HG02678 (cell line): ENCODE measurements at regions not wholly inside any gene's neighbourhood (a gene's known extent, or its start where the extent isn't known, plus 50 kb on each side); places are given as distances from the start of the nearest gene placed in this dataset.
"Not testable (repeated sequence)": the region's sequence is repeated elsewhere in the genome, so short reads cannot be mapped to it uniquely, and the experiment has no call there.

ENCODE experiments used
- ATAC-seq: cut with Tn5 transposase; IDR thresholded peaks from one replicate; pipeline ENCODE4 v1.9.1; 2021; ENCODE audit warnings: mild to moderate bottlenecking, moderate library complexity; ENCODE audit not compliant: unreplicated experiment

DNA sequence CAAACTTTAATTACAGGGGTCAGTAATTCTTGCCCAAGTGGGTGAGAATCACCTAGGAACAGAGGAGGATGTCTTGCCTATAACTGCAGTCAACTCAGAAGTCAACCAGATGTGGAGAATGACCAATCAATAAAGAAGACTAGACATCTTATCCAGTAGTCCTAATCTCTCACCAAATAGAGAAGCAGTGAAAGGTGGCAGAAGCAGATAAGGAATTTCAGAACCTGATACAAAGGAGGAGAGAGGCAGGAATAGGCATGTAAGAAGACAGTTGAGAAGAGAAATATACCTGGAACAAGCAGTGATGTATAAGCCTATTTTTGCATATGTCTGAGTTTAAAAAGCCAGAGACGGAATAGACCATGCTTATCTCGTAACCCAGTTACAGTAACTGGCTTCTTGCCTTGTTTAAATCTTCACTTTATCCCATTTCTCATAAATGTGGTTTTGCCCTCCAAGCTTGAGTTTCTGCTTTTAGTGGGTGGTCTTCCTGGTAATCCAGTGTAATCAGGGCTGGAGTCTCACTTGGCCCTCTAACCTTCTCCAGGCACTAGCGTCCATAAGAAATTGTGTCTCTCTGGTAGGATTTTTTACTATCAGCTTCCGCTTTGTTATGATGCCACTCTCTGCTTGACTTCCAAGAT, 401.0 kb downstream of the SUCLG1 start:
- ATAC-seq, result no peak

DNA sequence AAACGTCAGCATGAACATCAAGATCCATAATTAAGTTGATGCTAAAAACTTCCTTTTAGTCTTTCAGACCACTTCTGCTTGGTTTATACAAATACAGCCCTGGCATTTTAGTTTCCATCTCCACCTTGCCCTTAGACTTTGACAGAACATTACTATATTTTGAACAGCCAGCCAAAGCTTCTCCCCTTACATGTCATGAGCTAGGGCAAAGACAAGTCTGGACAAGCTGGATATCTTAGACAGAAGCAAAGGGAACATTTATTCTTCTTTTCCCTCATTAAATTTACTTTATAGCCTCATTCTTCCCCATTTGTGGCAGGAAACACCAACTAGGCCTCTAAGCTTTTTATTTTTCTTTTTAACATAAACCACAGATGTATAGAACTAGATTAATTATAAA, 403.3 kb downstream of the SUCLG1 start:
- no peak for ATAC-seq

DNA sequence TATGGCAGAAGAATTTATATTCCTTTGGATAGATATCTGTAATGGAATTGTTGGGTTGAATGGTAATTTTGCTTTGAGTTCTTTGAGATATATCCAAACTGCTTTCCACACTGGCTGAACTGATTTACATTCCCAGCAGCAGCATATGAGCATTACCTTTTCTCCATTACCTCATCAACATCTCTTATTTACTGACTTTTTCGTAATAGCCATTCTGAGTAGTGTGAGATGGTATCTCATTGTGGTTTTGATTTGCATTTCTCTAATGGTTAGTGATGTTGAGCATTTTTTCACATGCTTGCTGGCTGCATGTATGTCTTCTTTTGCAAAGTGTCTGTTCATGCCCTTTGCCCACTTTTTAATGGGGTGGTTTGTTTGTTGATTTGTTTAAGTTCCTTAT, 404.5 kb downstream of the SUCLG1 start:
- ATAC-seq, result not testable (repeated sequence)

DNA sequence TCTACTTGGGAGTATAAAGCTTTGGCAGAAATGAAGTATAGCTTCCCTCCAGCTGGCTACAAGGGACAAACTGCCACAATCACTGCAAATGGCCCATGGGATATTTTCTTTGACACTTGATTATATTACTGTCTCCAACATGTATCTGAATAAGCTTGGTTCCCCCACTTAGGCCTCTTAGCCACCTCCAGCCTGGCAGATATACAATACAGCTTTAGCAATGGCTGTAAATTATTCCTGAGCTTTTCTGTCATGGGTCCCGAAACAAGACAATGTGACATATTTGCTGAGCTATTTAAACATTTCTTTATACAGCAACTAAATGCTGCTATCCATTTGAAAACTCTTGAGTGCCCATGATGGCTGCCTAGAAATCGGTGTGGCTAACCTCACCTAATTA, 406.2 kb downstream of the SUCLG1 start:
- ATAC-seq, result no peak

DNA sequence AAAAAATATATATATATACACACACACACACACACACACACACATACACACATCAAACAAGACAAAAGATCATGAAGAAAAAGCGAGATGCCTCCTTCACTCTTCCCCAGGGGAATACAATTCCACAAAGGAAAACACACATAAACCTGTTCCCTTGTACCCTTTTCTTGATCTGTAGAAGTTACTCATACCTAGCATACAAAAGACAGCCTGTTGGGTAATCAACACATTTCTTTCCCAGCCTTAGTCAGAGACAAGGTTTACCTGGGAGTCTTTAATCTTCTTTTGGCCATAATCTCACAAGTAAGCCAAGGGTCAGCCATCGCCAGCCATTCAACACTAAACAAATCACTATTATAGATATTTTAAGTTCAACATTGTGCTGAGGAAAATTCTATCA, 407.0 kb downstream of the SUCLG1 start:
- ATAC-seq, result no peak

DNA sequence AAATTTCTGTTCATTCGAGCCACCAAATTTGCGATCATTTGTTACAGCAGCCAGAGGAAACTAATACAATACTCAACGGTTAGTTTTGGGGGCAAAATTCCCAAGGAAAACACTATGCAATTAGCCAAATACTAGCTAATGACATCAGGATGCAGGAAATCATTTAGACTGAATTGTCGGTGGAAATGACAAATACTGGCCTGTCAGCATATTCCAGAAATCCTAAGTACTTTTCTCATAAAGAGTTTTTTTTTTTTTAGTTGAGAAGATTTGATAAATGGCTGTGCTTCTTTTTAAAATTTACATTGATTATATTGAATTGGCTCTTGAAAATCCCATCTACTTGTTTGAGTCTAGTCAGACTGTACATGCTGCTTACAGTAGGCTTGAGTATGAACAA, 410.1 kb downstream of the SUCLG1 start:
- ATAC-seq, result no peak

DNA sequence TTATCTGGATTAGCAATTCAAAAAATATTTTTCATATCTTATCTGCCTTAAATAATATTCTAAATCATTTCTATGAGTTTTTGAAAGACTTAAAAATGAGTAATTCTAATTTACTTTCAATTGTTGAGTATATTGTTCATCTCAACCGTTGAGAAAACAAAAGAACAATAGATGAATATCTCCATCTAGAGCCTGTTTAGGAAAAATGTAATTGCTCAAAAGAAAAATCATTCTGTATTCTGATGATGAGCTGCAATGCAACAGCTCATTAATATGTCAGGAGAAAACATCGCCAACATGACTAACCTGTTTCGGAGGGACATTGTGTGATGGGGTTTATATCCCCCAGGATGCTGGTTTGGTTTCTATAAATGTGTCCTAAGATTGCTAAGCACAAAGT, 417.6 kb downstream of the SUCLG1 start:
- ATAC-seq, result no peak

DNA sequence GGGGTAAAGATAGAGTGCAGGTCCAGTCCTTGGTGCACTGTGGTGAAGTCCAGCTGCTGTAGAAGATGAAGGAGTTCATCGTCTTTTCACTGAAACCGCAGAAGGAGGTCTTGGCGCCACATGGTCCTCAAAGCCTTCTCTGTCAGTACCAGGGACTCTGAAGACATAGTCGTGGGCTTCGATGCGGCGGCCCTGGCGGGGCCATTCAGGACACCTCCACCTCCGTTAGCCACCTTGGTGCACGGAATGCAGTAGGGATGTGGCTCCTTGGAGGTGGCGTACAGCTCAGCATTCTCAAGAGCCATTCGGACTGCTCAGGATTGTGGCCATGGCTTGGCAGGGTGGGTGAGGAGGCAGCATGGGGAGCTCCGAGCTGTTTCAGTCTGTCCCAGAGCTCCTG, 418.8 kb downstream of the SUCLG1 start:
- no peak for ATAC-seq

DNA sequence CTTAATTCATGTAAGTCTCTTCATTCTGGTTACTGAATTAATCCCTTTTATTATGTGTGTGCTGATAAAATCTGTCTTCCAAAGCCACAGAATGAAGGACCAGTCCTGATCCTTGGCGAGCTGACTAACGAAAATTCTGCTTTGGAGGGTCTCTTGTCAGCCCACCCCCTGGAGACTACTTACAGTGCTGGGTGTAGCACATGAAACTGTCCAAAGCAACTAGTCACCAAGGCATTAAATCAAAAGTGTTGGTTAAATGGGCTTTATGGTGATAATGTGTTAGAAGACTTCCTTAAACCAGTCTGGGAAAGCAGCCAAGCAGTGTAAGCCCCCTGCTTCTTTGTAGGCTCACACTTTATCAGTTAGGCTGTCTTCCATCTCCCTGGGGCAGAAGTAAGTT, 420.2 kb downstream of the SUCLG1 start:
- no peak for ATAC-seq

DNA sequence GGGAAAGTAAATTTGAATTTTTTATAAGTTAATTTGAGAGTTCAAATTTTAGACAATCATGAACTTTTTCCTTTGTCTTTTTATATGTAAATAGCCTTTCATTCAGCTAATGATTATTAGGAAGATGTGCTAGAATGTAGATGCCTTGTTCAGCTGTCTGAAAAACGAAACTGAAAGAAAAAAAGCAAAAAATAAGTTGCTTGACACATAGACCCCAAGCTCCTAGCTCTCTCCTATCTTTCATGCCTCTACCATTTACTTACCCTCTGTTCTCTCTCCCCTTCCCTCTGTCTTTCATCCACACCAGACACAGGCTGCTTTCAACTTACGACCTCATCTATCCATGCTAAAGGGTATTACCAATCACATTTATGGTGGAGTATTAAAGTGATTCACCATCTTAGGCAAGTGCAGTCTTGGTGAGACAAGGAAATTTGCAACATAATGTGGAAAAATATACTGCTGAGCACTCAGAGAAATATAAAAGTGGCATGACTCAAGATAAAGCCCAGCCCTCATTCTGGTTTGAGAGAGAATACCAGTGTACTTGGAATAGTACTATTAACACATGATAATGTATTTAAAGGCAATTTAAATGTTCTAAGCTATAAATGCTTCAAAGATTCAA, 425.6 kb downstream of the SUCLG1 start:
- peak; percentile 48 for ATAC-seq

DNA sequence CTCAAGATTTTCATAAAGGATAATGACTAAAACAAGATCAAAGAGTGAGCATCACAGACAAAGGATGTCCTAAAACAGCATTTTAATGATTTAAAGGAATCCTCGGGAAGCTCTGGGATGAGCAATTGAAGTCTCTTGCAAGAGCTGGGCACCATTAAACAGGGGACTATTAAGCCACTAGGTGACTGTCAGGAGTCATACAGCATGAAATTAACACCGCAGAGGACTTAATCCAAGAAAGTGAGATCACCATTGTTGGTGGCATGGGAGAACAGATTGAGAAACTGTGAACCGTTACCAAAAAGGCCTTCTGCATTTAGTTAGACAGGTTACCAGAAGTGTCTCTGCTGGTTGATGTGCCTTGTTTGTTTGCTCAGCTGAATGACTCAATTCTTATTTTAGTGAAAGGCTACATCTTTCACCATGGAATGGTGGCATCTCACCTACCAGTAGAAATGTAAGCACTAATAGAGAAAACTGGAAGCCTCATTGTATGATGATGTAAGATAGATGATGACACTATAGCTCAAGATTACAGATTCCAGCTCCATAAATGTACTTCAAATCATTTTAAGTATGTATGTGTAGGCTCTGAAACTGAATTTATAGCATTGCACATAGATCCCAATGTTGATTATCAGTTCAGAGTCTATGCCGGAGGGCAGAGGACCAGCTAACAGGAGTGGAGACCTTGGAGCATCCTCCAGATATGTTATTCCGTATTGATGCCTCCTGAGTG, 427.6 kb downstream of the SUCLG1 start:
- ATAC-seq, result no peak

DNA sequence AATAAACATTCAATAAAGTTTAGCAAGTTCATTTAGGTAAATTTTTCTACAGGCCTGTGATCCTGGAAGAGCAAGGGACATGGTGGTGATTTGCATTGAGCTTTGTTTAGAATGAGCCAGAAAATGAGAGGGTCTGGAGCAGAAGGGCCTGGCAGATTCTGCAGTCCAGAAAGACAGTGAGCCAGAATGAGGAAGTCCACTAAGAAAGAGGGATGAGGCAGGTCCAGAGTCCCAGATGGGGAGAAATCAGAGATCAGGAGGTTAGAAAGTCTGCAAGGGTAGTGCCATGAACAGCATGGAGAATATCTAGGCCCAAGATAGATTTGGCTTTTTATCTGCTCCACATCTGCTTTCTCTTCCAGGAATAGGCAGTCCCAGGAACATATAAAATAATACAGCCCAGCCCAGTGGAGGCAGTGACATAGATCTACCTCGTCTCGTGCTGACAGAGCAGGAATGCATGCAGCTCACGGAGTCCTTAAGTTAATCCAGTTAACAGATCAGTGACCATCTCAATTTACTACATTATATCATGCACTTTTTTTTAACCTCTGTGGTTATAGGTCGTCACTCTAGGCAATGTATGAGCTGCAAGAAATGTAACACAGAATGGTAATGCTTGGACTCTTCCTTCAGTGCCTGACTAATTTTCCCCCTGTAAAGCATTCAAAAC, 429.0 kb downstream of the SUCLG1 start:
- no peak for ATAC-seq

DNA sequence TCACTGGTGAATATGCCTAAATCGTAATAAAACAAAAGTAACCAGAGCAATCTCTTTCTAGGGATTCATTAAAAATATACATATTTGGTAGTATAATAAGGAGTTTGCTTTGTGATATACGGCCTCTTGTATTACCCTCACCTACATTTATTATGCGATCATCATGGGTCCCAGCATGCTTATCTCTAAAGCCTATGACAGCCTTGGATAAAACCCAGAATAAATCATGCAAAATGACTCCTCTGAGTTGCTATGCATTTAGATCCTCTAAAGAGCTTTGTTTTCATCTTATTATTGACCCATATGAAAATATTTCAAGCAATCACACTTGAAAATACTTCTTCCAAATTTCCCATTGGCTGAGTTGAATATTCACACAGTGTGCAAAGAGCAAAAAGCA, 432.3 kb downstream of the SUCLG1 start:
- ATAC-seq, result no peak

DNA sequence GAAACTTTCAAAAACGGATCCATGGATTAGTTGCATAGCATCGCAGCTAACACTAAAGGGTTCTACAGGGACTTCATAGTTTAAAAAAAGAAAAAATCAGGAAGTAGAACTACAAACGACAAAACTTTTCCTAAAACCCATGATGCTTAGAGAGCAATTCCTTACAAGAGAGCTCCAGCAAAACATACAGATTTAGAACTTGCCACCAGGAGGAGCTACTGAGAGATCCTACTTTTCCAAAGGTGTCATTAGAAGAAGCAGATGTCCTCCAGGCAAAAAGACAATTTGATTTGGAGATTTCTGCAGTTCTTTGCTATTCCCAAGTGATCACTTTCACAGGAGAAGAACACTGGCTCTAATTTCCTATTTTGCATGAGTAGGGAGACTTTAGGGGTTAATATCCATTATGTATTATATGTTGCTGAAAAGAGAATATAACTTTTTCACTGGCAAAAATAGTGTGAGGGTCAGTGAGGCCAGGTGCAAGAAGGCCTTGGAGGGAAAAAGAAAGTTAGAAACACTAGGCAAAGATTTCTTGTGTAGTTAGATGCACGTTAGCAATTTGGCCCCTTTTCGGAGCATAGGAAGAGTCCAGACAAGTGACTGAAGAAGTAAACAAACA, 436.2 kb downstream of the SUCLG1 start:
- ATAC-seq, result no peak

DNA sequence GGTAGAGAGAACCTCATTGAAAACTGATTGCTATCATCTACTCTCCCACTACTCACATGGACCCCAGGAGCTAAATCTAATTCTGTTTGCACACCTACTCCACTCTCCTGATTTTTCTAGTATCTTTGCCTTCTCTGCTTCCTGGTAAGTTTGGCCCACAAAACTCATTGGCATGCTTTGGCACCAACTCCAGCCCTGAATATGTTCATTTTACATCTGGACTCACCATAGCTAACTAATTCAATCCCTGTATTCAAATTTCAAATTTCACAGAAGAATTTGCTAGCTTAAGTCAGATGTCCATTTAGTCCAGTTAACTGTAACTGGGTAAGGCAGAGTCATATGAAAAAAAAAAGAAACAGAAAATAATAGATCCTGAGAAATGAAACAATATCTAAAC, 442.1 kb downstream of the SUCLG1 start:
- no peak for ATAC-seq

DNA sequence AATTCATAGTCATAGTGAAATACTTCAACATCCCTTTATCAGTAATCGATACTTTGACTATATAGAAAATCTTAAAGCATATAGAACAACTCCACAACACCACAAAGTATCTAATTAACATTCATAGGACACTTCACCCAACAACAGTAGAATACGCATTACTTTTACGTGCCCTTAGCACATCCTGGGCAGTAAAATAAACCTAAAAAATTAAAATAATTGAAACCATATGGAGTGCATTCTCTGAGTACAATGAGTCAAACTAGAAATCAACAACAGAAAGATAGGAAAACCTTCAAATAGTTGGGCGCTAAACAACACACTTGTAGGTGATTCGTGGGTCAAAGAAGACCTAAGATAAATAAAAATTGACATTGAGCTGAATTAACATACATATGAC, 442.9 kb downstream of the SUCLG1 start:
- no peak for ATAC-seq

DNA sequence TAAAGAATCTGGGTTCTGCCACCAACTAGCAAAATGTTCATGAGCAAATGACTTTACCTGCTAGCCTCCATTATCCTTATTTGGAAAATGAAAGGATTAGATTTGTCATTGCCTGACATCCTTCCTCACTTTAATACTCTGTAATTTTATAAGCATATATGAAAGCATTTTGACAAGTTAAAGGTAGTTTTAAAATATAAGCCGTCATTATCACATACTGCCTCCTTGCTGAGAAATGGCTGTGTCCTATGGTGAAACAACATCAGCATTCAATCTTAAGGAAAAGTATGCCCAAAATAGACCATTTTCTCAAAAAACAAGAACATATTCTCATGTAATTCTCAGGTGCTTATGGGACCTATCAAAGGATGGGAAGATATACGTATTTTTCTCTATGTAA, 461.2 kb downstream of the SUCLG1 start:
- no peak for ATAC-seq

DNA sequence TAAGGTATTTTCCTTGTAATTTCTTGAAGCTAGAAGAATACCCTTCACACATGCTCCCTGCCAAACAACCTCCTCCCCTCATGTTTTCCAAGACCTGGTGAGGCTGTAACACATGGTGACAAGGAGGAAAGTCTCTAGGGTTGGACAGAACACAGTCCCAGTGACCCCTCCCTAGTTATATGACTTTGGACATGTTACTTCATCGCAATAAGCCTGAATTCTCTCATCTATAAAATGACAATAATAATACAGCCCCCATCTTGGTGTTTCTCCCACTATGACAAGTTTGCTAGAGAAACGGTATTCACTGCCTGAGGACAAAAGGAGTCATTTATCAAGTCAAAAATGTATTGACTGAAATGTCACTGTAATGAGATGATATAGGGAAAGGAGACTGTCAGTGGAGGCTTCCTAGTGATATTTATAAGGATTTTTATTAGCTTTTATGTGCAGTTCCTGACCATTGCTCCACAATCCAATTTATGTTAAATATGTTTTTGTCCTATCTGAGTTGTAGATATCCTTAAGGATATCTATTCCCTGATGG, 464.4 kb downstream of the SUCLG1 start:
- no peak for ATAC-seq

DNA sequence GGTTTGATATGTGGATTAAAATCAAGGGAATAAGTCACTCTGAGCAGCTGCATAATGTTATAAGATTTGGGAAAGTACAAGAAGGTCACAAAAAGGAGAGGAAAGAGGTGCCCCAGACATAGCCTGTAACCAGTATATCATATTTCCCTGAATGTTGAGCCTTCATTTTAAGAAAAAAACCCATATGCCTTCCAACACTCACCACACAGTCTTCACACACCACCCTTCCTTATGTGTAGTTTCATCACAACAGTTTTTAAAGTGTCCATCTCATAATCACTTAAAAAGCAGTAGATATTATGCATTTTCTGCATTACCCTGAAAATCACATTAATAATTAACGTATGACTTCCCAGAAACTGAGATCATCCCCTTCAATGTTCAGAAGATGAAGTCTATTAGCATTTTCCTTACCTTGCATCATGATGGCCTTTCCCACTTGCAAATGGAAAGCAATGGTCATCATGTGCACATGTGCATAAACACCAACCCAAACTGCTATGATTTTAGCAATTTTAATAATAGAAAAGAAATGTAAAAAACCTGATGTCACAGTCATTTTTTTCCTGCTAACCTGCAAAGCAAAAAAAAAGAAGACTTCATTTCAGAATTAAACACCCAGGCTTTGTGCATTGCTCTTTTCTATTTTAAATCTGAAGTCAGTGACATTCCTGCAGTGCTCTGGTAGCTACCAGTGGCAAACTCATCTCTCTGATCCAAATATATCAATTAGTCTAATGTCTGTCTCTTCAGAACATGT, 465.0 kb downstream of the SUCLG1 start:
- ATAC-seq, result no peak

DNA sequence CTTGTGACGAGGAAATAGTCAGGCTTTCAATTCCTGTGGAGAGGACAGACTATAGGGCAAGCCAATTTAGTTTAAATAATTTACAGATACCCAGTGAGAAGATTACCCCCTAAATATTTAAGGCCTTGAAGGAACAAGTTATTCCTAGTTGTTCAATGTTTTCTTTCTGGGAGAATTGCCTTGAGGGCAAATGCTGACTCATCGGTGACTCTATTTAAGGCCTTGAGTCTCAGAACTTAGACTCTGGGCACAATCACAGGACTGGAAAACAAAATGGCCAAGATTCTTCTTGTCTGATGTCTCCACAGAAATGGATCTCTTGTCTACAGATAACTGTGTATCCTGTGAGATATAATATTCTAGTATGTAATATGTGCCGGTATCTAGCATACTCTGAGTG, 467.1 kb downstream of the SUCLG1 start:
- no peak for ATAC-seq
